PC-9 (cell line): ENCODE measurements at regions not wholly inside any gene's neighbourhood (a gene's known extent, or its start where the extent isn't known, plus 50 kb on each side); places are given as distances from the start of the nearest gene placed in this dataset.

ENCODE experiments used
- CTCF ChIP-seq: fragments of 200-600 bp; sonication (generic); conservative IDR thresholded peaks from 2 replicates; pipeline ENCODE4 v1.6.1; 2017; ENCODE audit warnings: mixed run types, antibody characterized with exemption, mild to moderate bottlenecking, moderate library complexity
- EZH2 ChIP-seq: fragments of 200-600 bp; sonication (generic); IDR thresholded peaks from 2 replicates; pipeline ENCODE4 v1.8.0; 2017; ENCODE audit warnings: antibody characterized with exemption, low read depth

- TF ChIP-seq CTCF (no peak), EZH2 (no peak)
These were observed 245.4 kb downstream of the DIO2 start for GRCh38 chr14:79965896-79966295.
